ENCODE measurements at regions not wholly inside any gene's neighbourhood (a gene's known extent, or its start where the extent isn't known, plus 50 kb on each side); places are given as distances from the start of the nearest gene placed in this dataset.
"Not testable (repeated sequence)": the region's sequence is repeated elsewhere in the genome, so short reads cannot be mapped to it uniquely, and the experiment has no call there.

- peaks cover 34% of the 10 kb centered on the region for H3K27me3 Mint-ChIP-seq
These were observed 129.4 kb downstream of the CDH26 start for GRCh38 chr20:60087563-60088105.

DNA sequence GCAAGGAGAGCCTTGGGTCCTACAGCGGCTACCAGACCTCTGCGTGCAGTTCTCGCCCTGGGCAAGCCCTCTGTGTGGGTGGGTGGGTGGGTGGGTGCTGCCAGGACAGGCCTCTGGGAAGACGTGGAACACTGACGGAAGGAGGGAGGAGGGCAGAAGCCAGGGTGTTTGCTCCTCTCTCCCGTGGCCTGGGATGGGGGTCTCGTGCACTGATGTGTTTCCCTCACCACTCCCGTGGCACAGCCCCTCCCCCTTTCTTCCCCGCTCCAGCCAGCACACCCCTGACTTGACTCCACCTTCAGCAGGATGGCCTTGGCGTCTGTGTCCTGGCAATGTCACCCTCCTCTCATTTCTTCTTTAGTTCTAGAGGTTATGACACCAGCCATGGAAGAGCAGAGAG lies 130.0 kb downstream of the CDH26 start:
- no peak overlapping the region for H3K27ac Mint-ChIP-seq
- H3K4me3 Mint-ChIP-seq, result no peak overlapping the region
- peaks cover 2% of the 10 kb centered on the region for H3K36me3 Mint-ChIP-seq
- H3K4me1 Mint-ChIP-seq, result no peaks in the 10 kb centered on the region
- peaks cover 2% of the 10 kb centered on the region for H3K9me3 Mint-ChIP-seq
- peaks cover 37% of the 10 kb centered on the region for H3K27me3 Mint-ChIP-seq
- DNase-seq, result no peak

More at GRCh38 chr20:60087563-60088105, 129.4 kb downstream of the CDH26 start:
- H3K4me1 Mint-ChIP-seq, result no peaks in the 10 kb centered on the region
- no peak overlapping the region for H3K27ac Mint-ChIP-seq
- peak overlapping the region; percentile 40 for H3K4me3 Mint-ChIP-seq
- H3K36me3 Mint-ChIP-seq, result peaks cover 2% of the 10 kb centered on the region
- peaks cover 2% of the 10 kb centered on the region for H3K9me3 Mint-ChIP-seq
- DNase-seq, result no peak

DNA sequence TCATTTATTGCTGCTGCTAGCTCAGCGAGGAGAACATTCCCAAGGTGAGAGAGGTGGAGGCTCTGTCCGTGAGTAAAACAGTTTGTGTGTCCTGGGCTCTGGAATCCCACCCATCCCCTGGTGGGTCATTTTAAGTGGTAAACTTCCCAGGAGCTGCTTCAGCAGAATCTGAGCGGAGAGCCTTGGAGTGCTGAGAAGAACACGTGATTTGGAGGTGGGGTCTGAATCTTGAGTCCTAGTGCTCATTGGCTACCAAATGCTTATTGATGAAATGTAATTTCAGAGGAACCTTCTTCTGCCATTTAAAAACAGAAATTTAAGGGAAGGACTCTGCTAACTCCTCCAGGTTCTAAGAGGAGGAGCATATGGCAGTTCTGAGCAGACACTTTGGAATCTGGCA lies 132.4 kb downstream of the CDH26 start:
- Mint-ChIP-seq H3K9me3 (peaks cover 2% of the 10 kb centered on the region), H3K4me3 (no peak overlapping the region), H3K27me3 (peaks cover 47% of the 10 kb centered on the region), H3K4me1 (no peaks in the 10 kb centered on the region), H3K36me3 (peaks cover 2% of the 10 kb centered on the region), H3K27ac (no peak overlapping the region)
- DNase-seq, result no peak

GRCh38 chr20:60091305-60091704 lies 133.1 kb downstream of the CDH26 start:
- no peak overlapping the region for H3K4me3 Mint-ChIP-seq
- DNase-seq, result no peak
- no peak overlapping the region for H3K27ac Mint-ChIP-seq
- H3K4me1 Mint-ChIP-seq, result no peaks in the 10 kb centered on the region
- peaks cover 42% of the 10 kb centered on the region for H3K27me3 Mint-ChIP-seq
- H3K36me3 Mint-ChIP-seq, result peaks cover 2% of the 10 kb centered on the region
- H3K9me3 Mint-ChIP-seq, result peaks cover 2% of the 10 kb centered on the region

DNA sequence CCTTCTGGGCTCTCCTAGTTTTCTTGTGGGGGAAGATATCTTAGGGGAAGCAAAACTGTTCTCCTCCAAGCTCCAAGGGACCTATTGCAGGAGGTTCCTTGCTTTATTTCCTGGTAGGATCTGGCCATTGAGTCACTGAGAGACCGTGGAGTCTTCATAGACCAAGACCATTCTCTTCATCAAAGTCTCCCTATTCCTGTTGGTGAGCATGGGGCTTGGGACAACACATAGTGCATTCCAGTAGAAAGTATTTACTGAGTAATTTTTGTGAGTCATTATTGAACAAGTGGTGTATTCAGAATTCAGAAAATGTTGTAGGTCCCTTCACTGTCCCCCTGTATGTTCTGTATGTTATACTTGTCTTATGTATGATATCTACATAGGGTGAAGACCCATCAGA lies 133.6 kb downstream of the CDH26 start:
- Mint-ChIP-seq H3K27me3 (peaks cover 38% of the 10 kb centered on the region), H3K9me3 (peaks cover 2% of the 10 kb centered on the region), H3K4me3 (no peak overlapping the region), H3K27ac (no peak overlapping the region), H3K4me1 (no peaks in the 10 kb centered on the region), H3K36me3 (peaks cover 2% of the 10 kb centered on the region)
- DNase-seq, result no peak

GRCh38 chr20:60092729-60093128 lies 134.5 kb downstream of the CDH26 start:
- peaks cover 2% of the 10 kb centered on the region for H3K9me3 Mint-ChIP-seq
- peaks cover 34% of the 10 kb centered on the region for H3K27me3 Mint-ChIP-seq
- H3K4me1 Mint-ChIP-seq, result no peaks in the 10 kb centered on the region
- H3K4me3 Mint-ChIP-seq, result no peak overlapping the region
- H3K27ac Mint-ChIP-seq, result no peak overlapping the region
- no peak for DNase-seq
- peaks cover 2% of the 10 kb centered on the region for H3K36me3 Mint-ChIP-seq

- Mint-ChIP-seq H3K9me3 (peaks cover 2% of the 10 kb centered on the region), H3K4me3 (no peak overlapping the region), H3K27ac (no peak overlapping the region), H3K27me3 (peaks cover 13% of the 10 kb centered on the region), H3K36me3 (peaks cover 2% of the 10 kb centered on the region), H3K4me1 (no peaks in the 10 kb centered on the region)
- DNase-seq, result no peak
These were observed 137.2 kb downstream of the CDH26 start for GRCh38 chr20:60095456-60095855.

DNA sequence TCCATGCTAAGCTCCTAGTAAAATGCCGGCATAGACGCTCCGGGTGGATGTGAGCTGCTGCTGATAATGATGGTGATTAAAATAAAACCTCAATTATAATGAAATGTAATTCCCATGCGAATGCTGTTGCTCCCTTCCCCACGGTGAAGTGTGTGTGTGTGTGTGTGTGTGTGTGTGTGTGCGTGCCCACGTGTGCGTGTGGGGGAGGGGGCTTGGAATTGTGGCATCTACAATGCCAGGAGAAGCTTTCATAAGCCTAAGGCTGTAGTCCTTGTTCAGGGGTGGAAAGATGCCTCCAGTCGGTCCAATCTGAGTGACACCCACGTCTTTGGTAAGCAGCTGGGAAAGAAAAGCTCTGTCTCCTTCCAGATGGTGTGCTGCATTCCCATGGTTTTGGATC lies 137.9 kb downstream of the CDH26 start:
- no peak overlapping the region for H3K27ac Mint-ChIP-seq
- no peak overlapping the region for H3K4me3 Mint-ChIP-seq
- DNase-seq, result no peak
- H3K4me1 Mint-ChIP-seq, result peaks cover 4% of the 10 kb centered on the region
- peaks cover 18% of the 10 kb centered on the region for H3K27me3 Mint-ChIP-seq
- H3K36me3 Mint-ChIP-seq, result peaks cover 2% of the 10 kb centered on the region
- H3K9me3 Mint-ChIP-seq, result peaks cover 2% of the 10 kb centered on the region

GRCh38 chr20:60097285-60097684 lies 139.1 kb downstream of the CDH26 start:
- Mint-ChIP-seq H3K27ac (no peak overlapping the region), H3K4me3 (no peak overlapping the region), H3K9me3 (peaks cover 2% of the 10 kb centered on the region), H3K36me3 (peaks cover 2% of the 10 kb centered on the region), H3K27me3 (peaks cover 25% of the 10 kb centered on the region), H3K4me1 (peaks cover 7% of the 10 kb centered on the region)
- no peak for DNase-seq

- no peak for DNase-seq
- Mint-ChIP-seq H3K4me1 (peaks cover 7% of the 10 kb centered on the region), H3K36me3 (no peaks in the 10 kb centered on the region), H3K9me3 (no peaks in the 10 kb centered on the region), H3K27ac (no peak overlapping the region), H3K27me3 (peaks cover 11% of the 10 kb centered on the region), H3K4me3 (no peak overlapping the region)
These were observed 142.6 kb downstream of the CDH26 start for GRCh38 chr20:60100780-60101179.

DNA sequence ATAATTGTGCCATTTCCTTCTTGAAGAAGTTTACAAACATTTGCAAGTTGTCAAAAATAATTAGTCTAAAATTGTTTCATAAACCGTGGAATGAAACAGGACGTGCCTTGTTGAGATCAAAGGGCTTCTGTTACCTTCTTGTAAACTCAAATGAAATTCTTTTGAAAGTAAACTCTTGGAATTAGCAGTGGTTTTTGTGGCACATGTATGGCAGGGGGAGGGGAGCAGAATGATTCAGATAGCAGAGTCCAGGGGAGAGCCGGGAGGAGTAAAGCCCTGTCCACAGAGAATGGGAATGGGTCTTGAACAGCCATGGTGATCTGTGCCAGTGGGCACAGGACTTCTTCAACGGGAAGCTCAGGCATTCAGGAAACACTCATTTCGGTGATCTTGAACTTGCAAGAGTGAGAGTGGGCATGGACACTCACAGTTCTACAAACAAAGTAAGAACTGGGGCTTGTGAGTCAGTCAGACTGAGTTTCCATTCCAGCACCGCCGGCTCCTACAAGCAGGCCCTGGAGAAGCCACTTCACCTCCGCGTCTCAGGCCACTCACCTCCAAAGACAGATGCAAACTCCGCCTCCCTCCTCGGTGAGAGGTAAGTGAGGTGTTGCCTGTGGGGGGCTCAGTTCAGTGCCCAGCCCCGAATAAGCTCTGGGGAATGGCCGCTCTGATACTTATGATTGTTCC lies 143.1 kb downstream of the CDH26 start:
- Mint-ChIP-seq H3K27me3 (peaks cover 11% of the 10 kb centered on the region), H3K27ac (no peak overlapping the region), H3K36me3 (no peaks in the 10 kb centered on the region), H3K9me3 (no peaks in the 10 kb centered on the region), H3K4me1 (peaks cover 7% of the 10 kb centered on the region), H3K4me3 (no peak overlapping the region)
- DNase-seq, result no peak

DNA sequence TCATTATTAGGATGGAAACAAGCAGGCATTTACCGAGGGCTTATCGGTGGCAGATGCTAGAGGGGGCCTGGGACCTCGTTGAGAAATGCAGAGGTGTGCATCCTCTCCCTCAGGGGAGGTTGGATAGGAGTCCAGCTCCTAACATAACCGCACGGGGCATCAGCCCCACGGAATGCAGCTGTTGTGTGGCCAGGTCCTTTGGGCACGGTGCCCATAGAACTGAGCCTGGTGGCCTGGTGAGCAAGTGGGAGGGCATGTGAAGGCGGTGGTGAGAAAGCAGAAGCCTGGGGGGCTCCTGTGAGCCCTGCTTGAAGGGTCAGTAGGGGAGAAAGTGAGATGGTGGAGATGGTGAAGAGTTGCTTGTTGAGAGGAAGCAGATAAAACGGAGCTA lies 143.7 kb downstream of the CDH26 start:
- no peak overlapping the region for H3K27ac Mint-ChIP-seq
- no peak overlapping the region for H3K4me3 Mint-ChIP-seq
- H3K4me1 Mint-ChIP-seq, result peaks cover 7% of the 10 kb centered on the region
- DNase-seq, result no peak
- no peaks in the 10 kb centered on the region for H3K9me3 Mint-ChIP-seq
- H3K36me3 Mint-ChIP-seq, result no peaks in the 10 kb centered on the region
- H3K27me3 Mint-ChIP-seq, result peaks cover 11% of the 10 kb centered on the region

GRCh38 chr20:60102665-60103210 lies 144.5 kb downstream of the CDH26 start:
- DNase-seq, result no peak
- H3K4me3 Mint-ChIP-seq, result no peak overlapping the region
- no peaks in the 10 kb centered on the region for H3K9me3 Mint-ChIP-seq
- H3K36me3 Mint-ChIP-seq, result no peaks in the 10 kb centered on the region
- H3K4me1 Mint-ChIP-seq, result peaks cover 7% of the 10 kb centered on the region
- H3K27ac Mint-ChIP-seq, result no peak overlapping the region
- peaks cover 11% of the 10 kb centered on the region for H3K27me3 Mint-ChIP-seq

- Mint-ChIP-seq H3K4me3 (no peak overlapping the region), H3K27me3 (peaks cover 11% of the 10 kb centered on the region), H3K36me3 (no peaks in the 10 kb centered on the region), H3K9me3 (no peaks in the 10 kb centered on the region), H3K4me1 (peaks cover 7% of the 10 kb centered on the region), H3K27ac (no peak overlapping the region)
- DNase-seq, result no peak
These were observed 147.0 kb downstream of the CDH26 start for GRCh38 chr20:60104993-60105803.

- not testable (repeated sequence) for H3K36me3 Mint-ChIP-seq, H3K4me1 Mint-ChIP-seq, H3K4me3 Mint-ChIP-seq, H3K27ac Mint-ChIP-seq, H3K9me3 Mint-ChIP-seq, DNase-seq, H3K27me3 Mint-ChIP-seq
These were observed 148.0 kb downstream of the CDH26 start for GRCh38 chr20:60106186-60106585.

All from activated naive CD8-positive, alpha-beta T cell treated with anti-CD3 and anti-CD28 coated beads for 36 hours (primary cell).